BJ (cell line): ENCODE measurements at regions not wholly inside any gene's neighbourhood (a gene's known extent, or its start where the extent isn't known, plus 50 kb on each side); places are given as distances from the start of the nearest gene placed in this dataset.

Experiments
- CTCF ChIA-PET: fragments of 350-600 bp; formaldehyde crosslinking; extraction: SDS; loops from one replicate; lab custom pipeline; 2021; ENCODE audit warnings: antibody characterized with exemption, inconsistent platforms; lab: Yijun Ruan, JAX
- POLR2A ChIA-PET: fragments of 300-600 bp; sonication (Branson Sonifier 250); formaldehyde crosslinking; extraction: SDS; loops from one replicate; lab custom pipeline; 2021; ENCODE audit warnings: antibody characterized with exemption; lab: Charles Lee
- DNase-seq: peaks from one replicate; pipeline ENCODE4 v3.0.0-alpha.2; 2011; ENCODE audit warnings: low read depth
- H3K27me3 ChIP-seq: 2 replicates; pipeline ENCODE4 v1.6.0; 2011; ENCODE audit warnings: low read length; ENCODE audit not compliant: control insufficient read depth, insufficient read depth
- H3K36me3 ChIP-seq: 2 replicates; pipeline ENCODE4 v1.5.1; 2011; ENCODE audit warnings: low read length; ENCODE audit not compliant: control insufficient read depth, insufficient read depth
- H3K4me3 ChIP-seq: 2 replicates; pipeline ENCODE4 v1.5.1; 2011; ENCODE audit warnings: low read depth, mild to moderate bottlenecking, control low read depth, low read length
- TF ChIP-seq, protein P1 (sequence below): IDR thresholded peaks from 2 replicates; pipeline ENCODE4 v1.5.1; 2011; ENCODE audit warnings: low read depth, mild to moderate bottlenecking, control low read depth, inconsistent platforms, low read length, moderate library complexity; ENCODE audit not compliant: insufficient read depth

DNA sequence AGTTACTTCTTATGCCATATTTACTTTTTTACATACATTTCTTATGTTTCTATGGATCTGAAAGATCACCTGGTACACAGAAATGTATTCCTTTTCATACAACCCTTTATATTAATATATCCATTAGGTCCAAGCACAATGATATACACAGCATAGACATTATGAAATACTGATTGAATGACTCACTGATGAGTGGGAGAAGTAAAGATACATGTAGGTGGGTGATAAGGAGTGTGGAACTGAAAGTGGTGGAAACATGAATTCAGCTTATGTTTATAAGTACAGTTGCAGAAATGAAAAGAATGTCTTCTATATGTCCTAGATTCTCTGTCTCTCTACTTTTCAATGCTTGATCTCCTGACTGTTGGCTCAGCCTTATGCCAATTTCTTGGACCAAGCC is 87.9 kb downstream of the YIPF7 start:
- ChIA-PET CTCF (no interaction called here), POLR2A (no interaction called here)
- no peak for DNase-seq
- Histone ChIP-seq H3K36me3 (no peaks in the 10 kb centered on the region), H3K27me3 (no peaks in the 10 kb centered on the region), H3K4me3 (no peak overlapping the region)
- TF ChIP-seq, protein P1, sequence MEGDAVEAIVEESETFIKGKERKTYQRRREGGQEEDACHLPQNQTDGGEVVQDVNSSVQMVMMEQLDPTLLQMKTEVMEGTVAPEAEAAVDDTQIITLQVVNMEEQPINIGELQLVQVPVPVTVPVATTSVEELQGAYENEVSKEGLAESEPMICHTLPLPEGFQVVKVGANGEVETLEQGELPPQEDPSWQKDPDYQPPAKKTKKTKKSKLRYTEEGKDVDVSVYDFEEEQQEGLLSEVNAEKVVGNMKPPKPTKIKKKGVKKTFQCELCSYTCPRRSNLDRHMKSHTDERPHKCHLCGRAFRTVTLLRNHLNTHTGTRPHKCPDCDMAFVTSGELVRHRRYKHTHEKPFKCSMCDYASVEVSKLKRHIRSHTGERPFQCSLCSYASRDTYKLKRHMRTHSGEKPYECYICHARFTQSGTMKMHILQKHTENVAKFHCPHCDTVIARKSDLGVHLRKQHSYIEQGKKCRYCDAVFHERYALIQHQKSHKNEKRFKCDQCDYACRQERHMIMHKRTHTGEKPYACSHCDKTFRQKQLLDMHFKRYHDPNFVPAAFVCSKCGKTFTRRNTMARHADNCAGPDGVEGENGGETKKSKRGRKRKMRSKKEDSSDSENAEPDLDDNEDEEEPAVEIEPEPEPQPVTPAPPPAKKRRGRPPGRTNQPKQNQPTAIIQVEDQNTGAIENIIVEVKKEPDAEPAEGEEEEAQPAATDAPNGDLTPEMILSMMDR: no peak

DNA sequence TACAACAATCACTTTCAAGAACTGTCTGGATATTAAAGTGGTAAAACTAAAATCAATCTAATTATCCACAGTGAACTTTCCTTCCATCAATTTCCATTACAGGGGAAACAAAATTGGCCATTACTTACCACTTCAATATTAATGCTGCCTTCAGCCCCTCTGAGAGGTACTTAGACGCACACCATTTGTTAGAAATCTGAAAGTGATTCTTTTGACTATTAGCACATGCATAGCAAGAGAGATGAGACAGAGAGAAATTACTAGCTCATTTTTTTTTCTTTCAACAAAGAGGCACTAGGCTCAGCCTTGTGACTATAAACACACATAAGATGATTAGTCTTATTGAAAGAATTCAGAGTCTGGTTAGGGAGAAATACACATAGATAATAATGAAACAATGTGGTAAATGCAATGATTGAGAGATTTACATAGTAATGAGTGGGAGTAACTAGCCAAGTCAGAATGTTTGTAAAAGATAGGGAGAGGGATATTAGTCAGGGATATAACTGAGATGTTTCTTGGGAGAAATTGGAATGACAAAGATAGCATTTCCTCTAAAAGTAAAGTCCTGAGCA is 93.3 kb downstream of the YIPF7 start:
- Histone ChIP-seq H3K36me3 (no peaks in the 10 kb centered on the region), H3K27me3 (no peaks in the 10 kb centered on the region), H3K4me3 (no peak overlapping the region)
- DNase-seq: no peak
- ChIA-PET CTCF (no interaction called here), POLR2A (no interaction called here)
- TF ChIP-seq, protein P1: no peak

DNA sequence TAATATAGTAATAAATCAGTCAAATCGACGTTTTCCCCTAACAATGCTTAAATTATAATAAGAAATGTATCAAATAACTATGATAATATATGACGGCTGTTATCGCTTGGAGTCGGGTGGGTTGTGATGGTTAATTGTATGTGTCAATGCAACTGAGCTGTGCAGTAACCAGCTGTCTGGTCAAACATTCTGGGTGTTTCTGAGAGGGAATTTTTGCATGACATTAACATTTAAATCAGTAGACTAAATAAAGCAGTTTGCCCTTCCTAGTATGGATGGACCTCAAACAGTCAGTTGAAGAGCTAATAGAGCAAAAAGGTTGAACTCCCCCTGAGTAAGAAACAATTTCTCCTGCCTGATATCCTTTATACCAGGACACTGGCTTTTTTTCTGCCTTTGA is 96.7 kb downstream of the YIPF7 start:
- POLR2A ChIA-PET: no interaction called here
- CTCF ChIA-PET: no interaction called here
- no peak for DNase-seq
- TF ChIP-seq, protein P1: no peak
- H3K4me3 ChIP-seq: no peak overlapping the region
- H3K36me3 ChIP-seq: no peaks in the 10 kb centered on the region
- no peaks in the 10 kb centered on the region for H3K27me3 ChIP-seq

DNA sequence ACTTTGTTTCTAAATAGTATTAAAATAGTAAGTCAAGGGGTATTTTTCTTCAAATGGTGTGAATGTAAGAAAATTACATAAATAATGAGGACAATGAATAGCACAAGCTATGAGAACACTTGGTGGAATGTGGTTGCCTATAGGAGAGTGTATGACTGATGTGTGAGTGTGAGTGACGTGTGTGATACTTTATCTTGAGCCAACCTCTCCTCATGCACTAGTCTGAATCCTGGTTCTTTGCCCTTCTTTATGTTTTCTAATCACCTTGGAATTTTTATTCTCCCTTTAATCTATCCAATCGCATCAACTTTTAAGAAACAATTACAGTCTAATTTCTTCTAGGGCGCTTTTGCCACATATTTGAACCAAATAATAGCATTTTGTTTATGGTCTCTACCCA is 98.2 kb downstream of the YIPF7 start:
- no peak for DNase-seq
- ChIA-PET POLR2A (no interaction called here), CTCF (no interaction called here)
- Histone ChIP-seq H3K36me3 (no peaks in the 10 kb centered on the region), H3K27me3 (no peaks in the 10 kb centered on the region), H3K4me3 (no peak overlapping the region)
- TF ChIP-seq, protein P1: no peak

DNA sequence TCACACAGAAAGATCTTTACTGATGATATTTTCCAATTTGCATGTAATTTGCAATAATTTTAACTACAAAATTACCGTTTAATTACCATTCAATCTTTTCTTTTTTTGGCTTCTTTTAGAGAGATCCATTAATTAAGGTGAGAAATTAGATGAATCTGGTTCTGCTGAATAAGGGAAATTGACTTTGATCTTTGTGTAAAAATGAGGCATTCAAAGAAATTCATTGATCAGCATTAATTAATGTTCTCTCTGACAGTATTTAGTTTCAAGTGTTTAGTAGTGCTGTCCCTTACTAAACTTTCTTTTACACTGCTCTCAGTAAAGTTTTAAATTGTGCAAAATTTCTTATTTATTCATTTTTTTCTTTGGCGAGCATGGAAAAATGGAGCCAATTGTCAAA is 97.2 kb upstream of the KCTD8 start:
- ChIA-PET POLR2A (no interaction called here), CTCF (no interaction called here)
- TF ChIP-seq, protein P1: no peak
- Histone ChIP-seq H3K27me3 (no peaks in the 10 kb centered on the region), H3K36me3 (no peaks in the 10 kb centered on the region), H3K4me3 (no peak overlapping the region)
- no peak for DNase-seq
